Glutamatergic neuron (in vitro differentiated cells): ENCODE measurements at regions not wholly inside any gene's neighbourhood (a gene's known extent, or its start where the extent isn't known, plus 50 kb on each side); places are given as distances from the start of the nearest gene placed in this dataset.

ENCODE experiments used
- DNase-seq: peaks from one replicate; pipeline ENCODE4 v3.0.0; 2022
- H3K27ac Mint-ChIP-seq: one replicate; pipeline ENCODE4 v1.8.0; 2020; ENCODE audit warnings: mild to moderate bottlenecking, mixed read lengths, inconsistent platforms; ENCODE audit not compliant: unreplicated experiment
- H3K27me3 Mint-ChIP-seq: one replicate; pipeline ENCODE4 v1.8.0; 2020; ENCODE audit warnings: mild to moderate bottlenecking, moderate library complexity, mixed read lengths, inconsistent platforms; ENCODE audit not compliant: unreplicated experiment
- H3K36me3 Mint-ChIP-seq: one replicate; pipeline ENCODE4 v1.8.0; 2020; ENCODE audit warnings: mild to moderate bottlenecking, mixed read lengths, inconsistent platforms; ENCODE audit not compliant: unreplicated experiment
- H3K4me1 Mint-ChIP-seq: one replicate; pipeline ENCODE4 v1.8.0; 2020; ENCODE audit warnings: mild to moderate bottlenecking, low read depth, mixed read lengths, inconsistent platforms; ENCODE audit not compliant: unreplicated experiment
- H3K4me3 Mint-ChIP-seq: one replicate; pipeline ENCODE4 v1.8.0; 2020; ENCODE audit warnings: mild to moderate bottlenecking, mixed read lengths, inconsistent platforms; ENCODE audit not compliant: unreplicated experiment
- H3K9me3 Mint-ChIP-seq: one replicate; pipeline ENCODE4 v1.8.0; 2020; ENCODE audit warnings: mild to moderate bottlenecking, moderate library complexity, mixed read lengths, inconsistent platforms; ENCODE audit not compliant: unreplicated experiment
- TF ChIP-seq, protein P1 (sequence below): fragments of 200-600 bp; sonication (generic); IDR thresholded peaks from one replicate; pipeline ENCODE4 v1.5.0; 2021; ENCODE audit not compliant: partially characterized antibody, unreplicated experiment

- Mint-ChIP-seq H3K4me3 (no peak overlapping the region), H3K36me3 (no peaks in the 10 kb centered on the region), H3K9me3 (no peaks in the 10 kb centered on the region), H3K4me1 (no peaks in the 10 kb centered on the region), H3K27me3 (no peaks in the 10 kb centered on the region), H3K27ac (no peak overlapping the region)
- DNase-seq = no peak
- TF ChIP-seq, protein P1, sequence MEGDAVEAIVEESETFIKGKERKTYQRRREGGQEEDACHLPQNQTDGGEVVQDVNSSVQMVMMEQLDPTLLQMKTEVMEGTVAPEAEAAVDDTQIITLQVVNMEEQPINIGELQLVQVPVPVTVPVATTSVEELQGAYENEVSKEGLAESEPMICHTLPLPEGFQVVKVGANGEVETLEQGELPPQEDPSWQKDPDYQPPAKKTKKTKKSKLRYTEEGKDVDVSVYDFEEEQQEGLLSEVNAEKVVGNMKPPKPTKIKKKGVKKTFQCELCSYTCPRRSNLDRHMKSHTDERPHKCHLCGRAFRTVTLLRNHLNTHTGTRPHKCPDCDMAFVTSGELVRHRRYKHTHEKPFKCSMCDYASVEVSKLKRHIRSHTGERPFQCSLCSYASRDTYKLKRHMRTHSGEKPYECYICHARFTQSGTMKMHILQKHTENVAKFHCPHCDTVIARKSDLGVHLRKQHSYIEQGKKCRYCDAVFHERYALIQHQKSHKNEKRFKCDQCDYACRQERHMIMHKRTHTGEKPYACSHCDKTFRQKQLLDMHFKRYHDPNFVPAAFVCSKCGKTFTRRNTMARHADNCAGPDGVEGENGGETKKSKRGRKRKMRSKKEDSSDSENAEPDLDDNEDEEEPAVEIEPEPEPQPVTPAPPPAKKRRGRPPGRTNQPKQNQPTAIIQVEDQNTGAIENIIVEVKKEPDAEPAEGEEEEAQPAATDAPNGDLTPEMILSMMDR = no peak
Observed at GRCh38 chr2:198591586-198591985, 787.2 kb downstream of the PLCL1 start.

DNA sequence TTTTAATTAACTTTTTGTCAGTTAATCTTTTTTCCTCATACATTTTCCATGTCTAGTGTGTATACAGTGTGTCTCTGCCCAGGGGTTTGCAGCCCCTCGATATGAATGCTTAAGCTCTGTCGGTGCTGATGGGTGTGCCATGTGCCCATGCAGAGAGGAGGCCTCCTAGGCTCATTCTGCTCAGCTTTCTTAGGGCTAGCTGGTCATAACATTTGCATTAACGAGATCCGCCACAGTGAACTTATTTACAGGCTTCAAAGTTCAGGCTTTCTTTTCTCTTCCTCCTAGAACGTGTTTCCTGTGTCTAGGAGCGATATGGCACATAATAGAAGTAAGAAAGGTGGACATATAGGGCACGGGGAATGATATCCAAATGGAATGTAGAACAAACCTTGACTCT, 783.3 kb downstream of the PLCL1 start:
- H3K4me3 Mint-ChIP-seq = no peak overlapping the region
- TF ChIP-seq, protein P1 = no peak
- H3K27ac Mint-ChIP-seq = no peak overlapping the region
- H3K27me3 Mint-ChIP-seq = no peaks in the 10 kb centered on the region
- H3K4me1 Mint-ChIP-seq = no peaks in the 10 kb centered on the region
- no peaks in the 10 kb centered on the region for H3K9me3 Mint-ChIP-seq
- DNase-seq = no peak
- no peaks in the 10 kb centered on the region for H3K36me3 Mint-ChIP-seq

- TF ChIP-seq, protein P1 = no peak
- H3K36me3 Mint-ChIP-seq = no peaks in the 10 kb centered on the region
Observed at GRCh38 chr2:198587240-198587639, 782.8 kb downstream of the PLCL1 start.

DNA sequence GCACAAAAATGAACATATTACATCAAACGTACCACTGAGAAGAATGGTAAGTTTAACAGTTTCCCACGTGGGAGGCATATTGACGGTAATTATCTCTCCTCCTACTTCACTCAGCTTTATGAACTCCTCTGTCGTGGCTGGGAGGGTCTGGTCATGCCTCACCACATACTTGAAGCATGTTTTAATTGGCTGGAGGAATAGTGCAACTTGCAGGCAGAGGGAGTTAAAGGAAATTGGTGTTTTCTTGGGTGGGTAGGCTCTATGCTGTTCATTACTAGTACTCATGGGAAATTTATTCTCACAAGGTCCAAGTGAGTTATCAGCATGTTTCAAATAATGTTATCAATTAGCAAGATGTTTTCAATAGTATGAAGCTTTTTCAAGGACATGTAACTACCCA, 767.0 kb downstream of the PLCL1 start:
- Mint-ChIP-seq H3K27me3 (no peaks in the 10 kb centered on the region), H3K4me1 (no peaks in the 10 kb centered on the region), H3K9me3 (no peaks in the 10 kb centered on the region), H3K4me3 (no peak overlapping the region), H3K27ac (no peak overlapping the region), H3K36me3 (no peaks in the 10 kb centered on the region)
- DNase-seq = no peak
- TF ChIP-seq, protein P1 = no peak

More at GRCh38 chr2:198587240-198587639, 782.8 kb downstream of the PLCL1 start:
- Mint-ChIP-seq H3K4me1 (no peaks in the 10 kb centered on the region), H3K27ac (no peak overlapping the region), H3K27me3 (no peaks in the 10 kb centered on the region), H3K4me3 (no peak overlapping the region), H3K9me3 (no peaks in the 10 kb centered on the region)
- peak; percentile 8 for DNase-seq

GRCh38 chr2:198558176-198558575, 753.8 kb downstream of the PLCL1 start:
- TF ChIP-seq, protein P1 = no peak
- Mint-ChIP-seq H3K27ac (no peak overlapping the region), H3K9me3 (no peaks in the 10 kb centered on the region), H3K4me1 (no peaks in the 10 kb centered on the region), H3K36me3 (peaks cover 11% of the 10 kb centered on the region), H3K4me3 (no peak overlapping the region), H3K27me3 (peaks cover 2% of the 10 kb centered on the region)
- DNase-seq = no peak
